Parathyroid adenoma (tissue), 2 donors: ENCODE measurements at regions not wholly inside any gene's neighbourhood (a gene's known extent, or its start where the extent isn't known, plus 50 kb on each side); places are given as distances from the start of the nearest gene placed in this dataset.
A peak's percentile ranks its signal among the peaks of the same experiment; 100 is the strongest.

Source experiments
- H2AFZ ChIP-seq: fragments of 300-600 bp; sonication (generic); one replicate; pipeline ENCODE4 v1.7.0; 2017; ENCODE audit warnings: antibody characterized with exemption, mild to moderate bottlenecking
- H3K27ac ChIP-seq: fragments of 300-600 bp; sonication (generic); one replicate; pipeline ENCODE4 v1.7.0; 2017
- H3K27me3 ChIP-seq: fragments of 300-600 bp; sonication (generic); one replicate; pipeline ENCODE4 v1.7.0; 2017; ENCODE audit warnings: low read length; ENCODE audit not compliant: control insufficient read depth, insufficient read depth
- H3K36me3 ChIP-seq: fragments of 300-600 bp; sonication (generic); one replicate; pipeline ENCODE4 v1.7.0; 2017; ENCODE audit warnings: low read length; ENCODE audit not compliant: control insufficient read depth, insufficient read depth
- H3K4me1 ChIP-seq: fragments of 300-600 bp; sonication (generic); one replicate; pipeline ENCODE4 v1.7.0; 2017; ENCODE audit warnings: control low read depth
- H3K4me2 ChIP-seq: fragments of 300-600 bp; sonication (generic); one replicate; pipeline ENCODE4 v1.7.0; 2017; ENCODE audit warnings: low read length
- H3K4me3 ChIP-seq: fragments of 300-600 bp; sonication (generic); one replicate; pipeline ENCODE4 v1.7.0; 2017; ENCODE audit warnings: low read depth, low read length
- H3K79me2 ChIP-seq: fragments of 300-600 bp; sonication (generic); one replicate; pipeline ENCODE4 v1.7.0; 2017; ENCODE audit warnings: control low read depth
- H3K9ac ChIP-seq: fragments of 300-600 bp; sonication (generic); one replicate; pipeline ENCODE4 v1.7.0; 2017; ENCODE audit warnings: mild to moderate bottlenecking
- H3K9me3 ChIP-seq: fragments of 300-600 bp; sonication (generic); one replicate; pipeline ENCODE4 v1.7.0; 2017; ENCODE audit warnings: low read length; ENCODE audit not compliant: control insufficient read depth
- TF ChIP-seq, protein P1 (sequence below): fragments of 300-600 bp; sonication (generic); IDR thresholded peaks from one replicate; pipeline ENCODE4 v1.7.0; 2017; ENCODE audit warnings: antibody characterized with exemption, mild to moderate bottlenecking
- donor health status: primary hyperparathyroidism.

DNA sequence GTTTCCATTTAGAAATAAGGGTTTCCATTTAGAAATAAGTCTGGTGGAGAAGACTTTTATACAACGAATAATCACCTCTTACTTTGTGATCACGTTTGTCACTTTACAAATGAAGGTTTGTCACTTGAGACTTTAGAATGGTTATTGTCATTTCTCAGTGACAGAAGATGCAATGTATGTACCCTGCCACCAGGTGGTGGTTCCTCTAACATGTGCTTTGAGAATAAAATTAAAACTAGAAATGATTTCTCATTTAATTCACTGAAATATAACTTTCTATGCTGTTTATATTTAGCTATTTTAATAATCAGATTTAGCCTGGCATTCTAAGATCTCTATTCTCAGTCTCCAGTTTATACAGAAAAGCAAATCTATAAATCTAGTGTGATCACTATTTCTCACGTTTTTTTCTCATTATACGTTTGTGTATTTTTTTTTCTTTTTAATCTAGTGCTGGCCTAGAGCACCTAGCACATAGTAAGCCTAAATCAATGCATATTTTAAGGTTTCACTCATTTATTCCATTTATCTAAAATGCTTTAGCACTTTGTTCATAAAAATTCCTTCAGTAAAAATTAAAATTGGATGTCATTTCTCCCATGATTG, 57.4 kb upstream of the TFAP2D start:
- no peak overlapping the region for H3K4me3 ChIP-seq
- TF ChIP-seq, protein P1, sequence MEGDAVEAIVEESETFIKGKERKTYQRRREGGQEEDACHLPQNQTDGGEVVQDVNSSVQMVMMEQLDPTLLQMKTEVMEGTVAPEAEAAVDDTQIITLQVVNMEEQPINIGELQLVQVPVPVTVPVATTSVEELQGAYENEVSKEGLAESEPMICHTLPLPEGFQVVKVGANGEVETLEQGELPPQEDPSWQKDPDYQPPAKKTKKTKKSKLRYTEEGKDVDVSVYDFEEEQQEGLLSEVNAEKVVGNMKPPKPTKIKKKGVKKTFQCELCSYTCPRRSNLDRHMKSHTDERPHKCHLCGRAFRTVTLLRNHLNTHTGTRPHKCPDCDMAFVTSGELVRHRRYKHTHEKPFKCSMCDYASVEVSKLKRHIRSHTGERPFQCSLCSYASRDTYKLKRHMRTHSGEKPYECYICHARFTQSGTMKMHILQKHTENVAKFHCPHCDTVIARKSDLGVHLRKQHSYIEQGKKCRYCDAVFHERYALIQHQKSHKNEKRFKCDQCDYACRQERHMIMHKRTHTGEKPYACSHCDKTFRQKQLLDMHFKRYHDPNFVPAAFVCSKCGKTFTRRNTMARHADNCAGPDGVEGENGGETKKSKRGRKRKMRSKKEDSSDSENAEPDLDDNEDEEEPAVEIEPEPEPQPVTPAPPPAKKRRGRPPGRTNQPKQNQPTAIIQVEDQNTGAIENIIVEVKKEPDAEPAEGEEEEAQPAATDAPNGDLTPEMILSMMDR: peak; percentile 21
- no peak overlapping the region for H3K4me2 ChIP-seq
- H3K79me2 ChIP-seq: no peaks in the 10 kb centered on the region
- H2AFZ ChIP-seq: no peak overlapping the region
- H3K27me3 ChIP-seq: no peaks in the 10 kb centered on the region
- no peaks in the 10 kb centered on the region for H3K36me3 ChIP-seq
- H3K9ac ChIP-seq: no peak overlapping the region
- no peaks in the 10 kb centered on the region for H3K4me1 ChIP-seq
- no peaks in the 10 kb centered on the region for H3K9me3 ChIP-seq
- H3K27ac ChIP-seq: no peak overlapping the region

DNA sequence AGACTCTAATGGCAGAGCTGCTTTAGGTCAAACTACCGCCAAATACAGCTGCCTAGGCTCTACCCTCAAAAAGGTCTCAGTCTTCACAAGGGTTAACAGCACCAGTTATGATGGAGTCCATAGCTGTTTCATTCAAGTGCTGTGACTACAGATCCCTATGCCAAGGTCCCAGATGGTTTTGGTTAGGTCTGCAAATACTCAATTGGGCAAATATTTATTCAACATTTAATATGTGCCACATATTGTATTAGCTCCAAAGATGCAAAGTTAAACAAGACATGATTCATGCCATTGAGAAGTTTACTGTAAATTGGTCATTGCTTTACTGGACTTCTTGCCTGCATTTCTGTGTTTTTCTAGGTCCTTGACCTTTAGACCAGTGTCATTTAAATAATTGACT, 55.8 kb upstream of the TFAP2D start:
- Histone ChIP-seq H3K79me2 (no peaks in the 10 kb centered on the region), H3K27ac (no peak overlapping the region), H3K27me3 (no peaks in the 10 kb centered on the region), H3K4me1 (no peaks in the 10 kb centered on the region), H3K4me2 (no peak overlapping the region), H3K9me3 (no peaks in the 10 kb centered on the region), H3K36me3 (no peaks in the 10 kb centered on the region), H3K9ac (no peak overlapping the region), H2AFZ (no peak overlapping the region), H3K4me3 (no peak overlapping the region)
- TF ChIP-seq, protein P1: no peak

DNA sequence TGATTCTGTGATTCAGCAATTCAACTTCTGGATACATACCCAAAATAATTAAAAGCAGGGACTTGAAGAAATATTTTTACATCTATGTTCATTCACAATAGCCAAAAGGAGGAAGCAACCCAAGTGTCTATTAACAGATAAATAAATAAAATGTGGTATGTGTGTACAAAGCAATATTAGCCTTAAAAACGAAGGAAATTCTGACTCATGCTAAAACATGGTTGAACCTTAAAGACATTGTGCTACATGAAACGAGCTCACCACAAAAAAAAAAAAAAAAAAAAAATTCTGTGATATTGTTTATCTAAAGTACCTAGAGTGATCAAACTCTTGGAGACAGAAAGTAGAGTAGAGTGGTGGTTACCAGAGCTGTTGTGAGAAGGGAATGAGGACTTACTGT, 54.8 kb upstream of the TFAP2D start:
- Histone ChIP-seq H3K9ac (no peak overlapping the region), H3K4me3 (no peak overlapping the region), H2AFZ (no peak overlapping the region), H3K9me3 (no peaks in the 10 kb centered on the region), H3K27ac (no peak overlapping the region), H3K27me3 (no peaks in the 10 kb centered on the region), H3K4me1 (no peaks in the 10 kb centered on the region), H3K36me3 (no peaks in the 10 kb centered on the region), H3K4me2 (no peak overlapping the region), H3K79me2 (no peaks in the 10 kb centered on the region)
- TF ChIP-seq, protein P1: no peak

DNA sequence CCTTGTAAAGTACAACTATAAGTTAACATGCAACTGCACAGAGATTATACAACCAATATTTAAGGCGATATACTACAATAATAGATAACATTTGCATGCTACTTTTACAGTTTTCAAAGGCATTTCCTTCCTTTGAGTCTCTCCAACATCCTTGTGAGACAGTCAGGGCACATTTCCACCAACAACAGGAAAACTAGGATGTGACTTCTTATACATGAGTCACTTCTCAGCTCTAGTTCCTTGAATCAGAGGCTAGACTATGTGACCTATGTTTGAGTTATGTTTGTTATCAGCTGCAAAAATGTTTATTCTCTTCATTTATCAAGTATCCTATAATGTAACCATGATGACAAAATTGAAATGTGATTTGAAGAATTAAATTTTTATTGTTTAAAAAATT, 51.7 kb upstream of the TFAP2D start:
- Histone ChIP-seq H2AFZ (no peak overlapping the region), H3K36me3 (no peaks in the 10 kb centered on the region), H3K79me2 (no peaks in the 10 kb centered on the region), H3K27ac (no peak overlapping the region), H3K27me3 (no peaks in the 10 kb centered on the region), H3K4me3 (no peak overlapping the region), H3K4me2 (no peak overlapping the region), H3K4me1 (no peaks in the 10 kb centered on the region), H3K9ac (no peak overlapping the region), H3K9me3 (no peaks in the 10 kb centered on the region)
- TF ChIP-seq, protein P1: no peak
